K562 (cell line): ENCODE measurements at regions not wholly inside any gene's neighbourhood (a gene's known extent, or its start where the extent isn't known, plus 50 kb on each side); places are given as distances from the start of the nearest gene placed in this dataset.

Experiments
- ARID4B ChIP-seq: sonication (generic); formaldehyde crosslinking; IDR thresholded peaks from 2 replicates; pipeline ENCODE4 v1.8.0; 2022; ENCODE audit warnings: mild to moderate bottlenecking, missing genetic modification reagents
- CAMTA2 ChIP-seq: fragments of 250-450 bp; sonication (Bioruptor Pico); conservative IDR thresholded peaks from 2 replicates; pipeline ENCODE4 v1.5.1; 2022
- CEBPB ChIP-seq: fragments of 450-650 bp; IDR thresholded peaks from 2 replicates; pipeline ENCODE4 v1.6.1; 2016; ENCODE audit warnings: missing genetic modification characterization, missing compliant biosample characterization
- CTCF ChIP-seq, 3 experiments: IDR thresholded peaks in 2 of 3; conservative IDR thresholded peaks in 1 of 3; 2 replicates each; pipeline ENCODE4 v1.5.1; 2011 to 2012; ENCODE audit warnings: low read length in 3 of 3, mild to moderate bottlenecking in 3 of 3, control low read depth in 2 of 3, improper control_type of control experiment in 1 of 3, inconsistent platforms in 1 of 3, low read depth in 1 of 3, mixed read lengths in 1 of 3, moderate library complexity in 1 of 3; ENCODE audit not compliant: insufficient read depth in 2 of 3
- FOS ChIP-seq: IDR thresholded peaks from 3 replicates; pipeline ENCODE4 v1.6.1; 2011; ENCODE audit not compliant: insufficient read length; ENCODE audit errors: extremely low read depth
- HNRNPL ChIP-seq: fragments of 200-400 bp; formaldehyde crosslinking; IDR thresholded peaks from 2 replicates; pipeline ENCODE4 v1.6.1; 2017; ENCODE audit warnings: low read depth, mild to moderate bottlenecking, low read length
- JUND ChIP-seq, 2 experiments: IDR thresholded peaks; 2 replicates in 1 of 2; 3 replicates in 1 of 2; pipeline ENCODE4 v1.6.1; 2011; ENCODE audit warnings: borderline replicate concordance in 2 of 2, low read depth in 2 of 2, low read length in 2 of 2, improper control_type of control experiment in 1 of 2, missing biosample characterization in 1 of 2, missing genetic modification characterization in 1 of 2, missing genetic modification reagents in 1 of 2
- POLR2AphosphoS2 ChIP-seq: IDR thresholded peaks from 2 replicates; pipeline ENCODE4 v1.6.1; 2012; ENCODE audit warnings: low read length, improper control_type of control experiment
- SREBF2 ChIP-seq: sonication (generic); formaldehyde crosslinking; IDR thresholded peaks from 2 replicates; pipeline ENCODE4 v1.4.0; 2020; ENCODE audit warnings: mild to moderate bottlenecking, missing genetic modification reagents
- ZBTB11 ChIP-seq, 3 experiments: fragments of 200-800 bp in 1 of 3; fragments of 250-450 bp in 1 of 3; fragments of 450-650 bp in 1 of 3; sonication (Bioruptor Pico) in 1 of 3; sonication (Bioruptor generic) in 1 of 3; formaldehyde crosslinking in 1 of 3; IDR thresholded peaks; 2 replicates each; pipeline versions ENCODE4 v1.6.1 to v1.8.0; 2016 to 2022; ENCODE audit warnings: mild to moderate bottlenecking in 2 of 3, missing genetic modification characterization in 2 of 3, missing compliant biosample characterization in 1 of 3, moderate library complexity in 1 of 3
- ZNF384 ChIP-seq: IDR thresholded peaks from 2 replicates; pipeline ENCODE4 v1.6.1; 2012; ENCODE audit warnings: low read depth, low read length, improper control_type of control experiment

- TF ChIP-seq SREBF2 (CRISPR knock-in tag) (no peak), CAMTA2 (no peak), CEBPB (tag) (no peak), HNRNPL (no peak), ZNF384 (no peak), JUND (IDR thresholded peaks at IDR 0.05; ENCODE audit: borderline replicate concordance, low read depth, low read length) (no peak), JUND (tag; IDR thresholded peaks at IDR 0.05; ENCODE audit: borderline replicate concordance, low read depth, low read length) (no peak), POLR2AphosphoS2 (no peak), FOS (no peak), ARID4B (CRISPR knock-in tag) (no peak), ZBTB11 (CRISPR knock-in tag; IDR thresholded peaks at IDR 0.05) (no peak), CTCF (IDR thresholded peaks at IDR 0.05 in 2 of 3, conservative IDR thresholded peaks at IDR 0.05 in 1 of 3; ENCODE audit: insufficient read depth in 2 of 3, low read depth in 1 of 3, low read length in 3 of 3) (no peak)
Observed at GRCh38 chr9:102405218-102405867, 589.8 kb upstream of the CYLC2 start.
